HEK293 (cell line): ENCODE measurements at regions not wholly inside any gene's neighbourhood (a gene's known extent, or its start where the extent isn't known, plus 50 kb on each side); places are given as distances from the start of the nearest gene placed in this dataset.

Source experiments
- GLI4 ChIP-seq: fragments of 450-650 bp; formaldehyde crosslinking; IDR thresholded peaks from 2 replicates; pipeline ENCODE4 v1.5.1; 2016; ENCODE audit warnings: missing biosample characterization, missing genetic modification characterization
- YY1 ChIP-seq: fragments of 450-650 bp; formaldehyde crosslinking; IDR thresholded peaks from 2 replicates; pipeline ENCODE4 v1.5.1; 2018; ENCODE audit warnings: missing biosample characterization, missing genetic modification characterization
- ZBTB7A ChIP-seq: fragments of 450-650 bp; formaldehyde crosslinking; IDR thresholded peaks from 2 replicates; pipeline ENCODE4 v1.5.1; 2016; ENCODE audit warnings: low read depth, missing biosample characterization, missing genetic modification characterization
- ZFP3 ChIP-seq: fragments of 450-650 bp; formaldehyde crosslinking; IDR thresholded peaks from 2 replicates; pipeline ENCODE4 v1.5.1; 2016; ENCODE audit warnings: low read depth, missing biosample characterization, missing genetic modification characterization
- ZNF16 ChIP-seq: fragments of 450-650 bp; formaldehyde crosslinking; IDR thresholded peaks from 2 replicates; pipeline ENCODE4 v1.5.1; 2016; ENCODE audit warnings: low read depth, missing biosample characterization, missing genetic modification characterization
- ZNF221 ChIP-seq: fragments of 450-650 bp; formaldehyde crosslinking; IDR thresholded peaks from 2 replicates; pipeline ENCODE4 v1.5.1; 2017; ENCODE audit warnings: missing biosample characterization, missing genetic modification characterization, borderline replicate concordance
- ZNF24 ChIP-seq: fragments of 450-650 bp; formaldehyde crosslinking; IDR thresholded peaks from 2 replicates; pipeline ENCODE4 v1.5.1; 2016; ENCODE audit warnings: missing biosample characterization, missing genetic modification characterization
- ZNF354C ChIP-seq: fragments of 450-650 bp; formaldehyde crosslinking; IDR thresholded peaks from 2 replicates; pipeline ENCODE4 v1.5.1; 2016; ENCODE audit warnings: missing biosample characterization, missing genetic modification characterization, low read depth, borderline replicate concordance
- ZNF600 ChIP-seq: fragments of 450-650 bp; formaldehyde crosslinking; IDR thresholded peaks from 2 replicates; pipeline ENCODE4 v1.5.1; 2016; ENCODE audit warnings: missing biosample characterization, missing genetic modification characterization
- ZNF707 ChIP-seq: fragments of 450-650 bp; formaldehyde crosslinking; IDR thresholded peaks from 2 replicates; pipeline ENCODE4 v1.5.1; 2016; ENCODE audit warnings: missing biosample characterization, missing genetic modification characterization
- TF ChIP-seq, protein P1 (sequence below): fragments of 450-650 bp; formaldehyde crosslinking; IDR thresholded peaks from 2 replicates; pipeline ENCODE4 v1.5.1; 2017; ENCODE audit warnings: missing biosample characterization, missing genetic modification characterization
- TF ChIP-seq, protein P2 (sequence below): fragments of 450-650 bp; formaldehyde crosslinking; IDR thresholded peaks from 2 replicates; pipeline ENCODE4 v1.5.1; 2017; ENCODE audit warnings: missing biosample characterization, mild to moderate bottlenecking, missing genetic modification characterization, moderate library complexity
- TF ChIP-seq, protein P3 (sequence below): fragments of 450-650 bp; formaldehyde crosslinking; IDR thresholded peaks from 2 replicates; pipeline ENCODE4 v1.5.1; 2016; ENCODE audit warnings: missing biosample characterization, missing genetic modification characterization
- TF ChIP-seq, protein P4 (sequence below): fragments of 450-650 bp; formaldehyde crosslinking; conservative IDR thresholded peaks from 2 replicates; pipeline ENCODE4 v1.5.1; 2016; ENCODE audit warnings: low read depth, missing biosample characterization, missing genetic modification characterization

DNA sequence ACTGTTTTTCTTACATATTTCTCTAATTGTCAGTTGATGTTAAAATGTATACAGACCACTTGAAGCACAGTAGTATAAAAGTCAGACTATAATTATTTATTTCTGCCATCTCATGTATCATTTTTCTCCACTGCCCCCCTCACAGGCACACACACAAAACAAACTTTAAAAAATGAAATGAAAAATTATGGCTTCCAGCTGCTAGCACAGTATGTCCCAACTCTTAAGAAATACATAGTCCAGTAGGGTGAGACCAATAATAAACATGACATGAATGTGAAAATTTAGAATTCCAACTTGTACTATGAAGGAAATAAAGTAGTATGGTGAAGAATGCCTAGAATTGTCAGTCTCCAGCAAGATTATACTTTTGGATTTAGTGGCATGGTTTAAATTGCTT is 1247.9 kb downstream of the JRKL start:
- TF ChIP-seq, protein P1, sequence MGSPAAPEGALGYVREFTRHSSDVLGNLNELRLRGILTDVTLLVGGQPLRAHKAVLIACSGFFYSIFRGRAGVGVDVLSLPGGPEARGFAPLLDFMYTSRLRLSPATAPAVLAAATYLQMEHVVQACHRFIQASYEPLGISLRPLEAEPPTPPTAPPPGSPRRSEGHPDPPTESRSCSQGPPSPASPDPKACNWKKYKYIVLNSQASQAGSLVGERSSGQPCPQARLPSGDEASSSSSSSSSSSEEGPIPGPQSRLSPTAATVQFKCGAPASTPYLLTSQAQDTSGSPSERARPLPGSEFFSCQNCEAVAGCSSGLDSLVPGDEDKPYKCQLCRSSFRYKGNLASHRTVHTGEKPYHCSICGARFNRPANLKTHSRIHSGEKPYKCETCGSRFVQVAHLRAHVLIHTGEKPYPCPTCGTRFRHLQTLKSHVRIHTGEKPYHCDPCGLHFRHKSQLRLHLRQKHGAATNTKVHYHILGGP (tag by site-specific recombination): no peak
- TF ChIP-seq ZNF707 (tag by site-specific recombination) (no peak), ZFP3 (tag by site-specific recombination) (no peak), ZNF354C (no peak), ZNF16 (no peak), ZNF600 (tag by site-specific recombination) (no peak), ZNF24 (tag by site-specific recombination) (no peak), GLI4 (tag by site-specific recombination) (no peak), ZBTB7A (tag by site-specific recombination) (no peak), ZNF221 (tag by site-specific recombination) (no peak), YY1 (no peak)
- TF ChIP-seq, protein P2, sequence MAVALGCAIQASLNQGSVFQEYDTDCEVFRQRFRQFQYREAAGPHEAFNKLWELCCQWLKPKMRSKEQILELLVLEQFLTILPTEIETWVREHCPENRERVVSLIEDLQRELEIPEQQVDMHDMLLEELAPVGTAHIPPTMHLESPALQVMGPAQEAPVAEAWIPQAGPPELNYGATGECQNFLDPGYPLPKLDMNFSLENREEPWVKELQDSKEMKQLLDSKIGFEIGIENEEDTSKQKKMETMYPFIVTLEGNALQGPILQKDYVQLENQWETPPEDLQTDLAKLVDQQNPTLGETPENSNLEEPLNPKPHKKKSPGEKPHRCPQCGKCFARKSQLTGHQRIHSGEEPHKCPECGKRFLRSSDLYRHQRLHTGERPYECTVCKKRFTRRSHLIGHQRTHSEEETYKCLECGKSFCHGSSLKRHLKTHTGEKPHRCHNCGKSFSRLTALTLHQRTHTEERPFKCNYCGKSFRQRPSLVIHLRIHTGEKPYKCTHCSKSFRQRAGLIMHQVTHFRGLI (tag by site-specific recombination): no peak
- TF ChIP-seq, protein P3, sequence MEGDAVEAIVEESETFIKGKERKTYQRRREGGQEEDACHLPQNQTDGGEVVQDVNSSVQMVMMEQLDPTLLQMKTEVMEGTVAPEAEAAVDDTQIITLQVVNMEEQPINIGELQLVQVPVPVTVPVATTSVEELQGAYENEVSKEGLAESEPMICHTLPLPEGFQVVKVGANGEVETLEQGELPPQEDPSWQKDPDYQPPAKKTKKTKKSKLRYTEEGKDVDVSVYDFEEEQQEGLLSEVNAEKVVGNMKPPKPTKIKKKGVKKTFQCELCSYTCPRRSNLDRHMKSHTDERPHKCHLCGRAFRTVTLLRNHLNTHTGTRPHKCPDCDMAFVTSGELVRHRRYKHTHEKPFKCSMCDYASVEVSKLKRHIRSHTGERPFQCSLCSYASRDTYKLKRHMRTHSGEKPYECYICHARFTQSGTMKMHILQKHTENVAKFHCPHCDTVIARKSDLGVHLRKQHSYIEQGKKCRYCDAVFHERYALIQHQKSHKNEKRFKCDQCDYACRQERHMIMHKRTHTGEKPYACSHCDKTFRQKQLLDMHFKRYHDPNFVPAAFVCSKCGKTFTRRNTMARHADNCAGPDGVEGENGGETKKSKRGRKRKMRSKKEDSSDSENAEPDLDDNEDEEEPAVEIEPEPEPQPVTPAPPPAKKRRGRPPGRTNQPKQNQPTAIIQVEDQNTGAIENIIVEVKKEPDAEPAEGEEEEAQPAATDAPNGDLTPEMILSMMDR (tag by site-specific recombination): no peak
- TF ChIP-seq, protein P4, sequence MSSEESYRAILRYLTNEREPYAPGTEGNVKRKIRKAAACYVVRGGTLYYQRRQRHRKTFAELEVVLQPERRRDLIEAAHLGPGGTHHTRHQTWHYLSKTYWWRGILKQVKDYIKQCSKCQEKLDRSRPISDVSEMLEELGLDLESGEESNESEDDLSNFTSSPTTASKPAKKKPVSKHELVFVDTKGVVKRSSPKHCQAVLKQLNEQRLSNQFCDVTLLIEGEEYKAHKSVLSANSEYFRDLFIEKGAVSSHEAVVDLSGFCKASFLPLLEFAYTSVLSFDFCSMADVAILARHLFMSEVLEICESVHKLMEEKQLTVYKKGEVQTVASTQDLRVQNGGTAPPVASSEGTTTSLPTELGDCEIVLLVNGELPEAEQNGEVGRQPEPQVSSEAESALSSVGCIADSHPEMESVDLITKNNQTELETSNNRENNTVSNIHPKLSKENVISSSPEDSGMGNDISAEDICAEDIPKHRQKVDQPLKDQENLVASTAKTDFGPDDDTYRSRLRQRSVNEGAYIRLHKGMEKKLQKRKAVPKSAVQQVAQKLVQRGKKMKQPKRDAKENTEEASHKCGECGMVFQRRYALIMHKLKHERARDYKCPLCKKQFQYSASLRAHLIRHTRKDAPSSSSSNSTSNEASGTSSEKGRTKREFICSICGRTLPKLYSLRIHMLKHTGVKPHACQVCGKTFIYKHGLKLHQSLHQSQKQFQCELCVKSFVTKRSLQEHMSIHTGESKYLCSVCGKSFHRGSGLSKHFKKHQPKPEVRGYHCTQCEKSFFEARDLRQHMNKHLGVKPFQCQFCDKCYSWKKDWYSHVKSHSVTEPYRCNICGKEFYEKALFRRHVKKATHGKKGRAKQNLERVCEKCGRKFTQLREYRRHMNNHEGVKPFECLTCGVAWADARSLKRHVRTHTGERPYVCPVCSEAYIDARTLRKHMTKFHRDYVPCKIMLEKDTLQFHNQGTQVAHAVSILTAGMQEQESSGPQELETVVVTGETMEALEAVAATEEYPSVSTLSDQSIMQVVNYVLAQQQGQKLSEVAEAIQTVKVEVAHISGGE (tag by site-specific recombination): no peak
